H1 (cell line): ENCODE measurements at regions not wholly inside any gene's neighbourhood (a gene's known extent, or its start where the extent isn't known, plus 50 kb on each side); places are given as distances from the start of the nearest gene placed in this dataset.

Source experiments
- CTCF ChIA-PET: fragments of 300-600 bp; sonication (Branson Sonifier 250); formaldehyde crosslinking; loops from one replicate; lab custom pipeline; 2021; ENCODE audit not compliant: partially characterized antibody; lab: Charles Lee
- POLR2A ChIA-PET: fragments of 300-600 bp; sonication (Branson Sonifier 250); formaldehyde crosslinking; loops from one replicate; lab custom pipeline; 2021; ENCODE audit warnings: inconsistent platforms; ENCODE audit not compliant: partially characterized antibody; lab: Charles Lee
- DNase-seq, 2 experiments: peaks; one replicate each; pipeline versions ENCODE4 v3.0.0 to v3.0.0-alpha.2; 2010 to 2022; ENCODE audit warnings: low spot score in 2 of 2, low read depth in 1 of 2, mixed read lengths in 1 of 2
- FAIRE-seq: peaks from 2 replicates; lab custom pipeline; 2011; peaks lifted over from hg19 to GRCh38; lab: Jason Lieb, UNC
- H2AFZ ChIP-seq: 2 replicates; pipeline ENCODE4 v1.8.1; 2012; ENCODE audit warnings: low read length, inconsistent platforms
- H2AK5ac ChIP-seq: 2 replicates; pipeline ENCODE4 v1.6.1; 2013; ENCODE audit warnings: low read depth, low read length
- H2BK120ac ChIP-seq: replicated peaks from 2 replicates; pipeline ENCODE3; 2013; ENCODE audit warnings: low read depth, low read length, inconsistent platforms
- H2BK12ac ChIP-seq: 2 replicates; pipeline ENCODE4 v1.6.1; 2013; ENCODE audit warnings: low read depth, low read length
- H2BK15ac ChIP-seq: 2 replicates; pipeline ENCODE4 v1.6.1; 2013; ENCODE audit warnings: low read length
- H2BK20ac ChIP-seq: 2 replicates; pipeline ENCODE4 v1.6.1; 2013; ENCODE audit warnings: low read length
- H2BK5ac ChIP-seq: 2 replicates; pipeline ENCODE4 v1.6.1; 2013; ENCODE audit warnings: low read depth, low read length
- H3K14ac ChIP-seq: 2 replicates; pipeline ENCODE4 v1.6.1; 2013; ENCODE audit warnings: inconsistent platforms; ENCODE audit not compliant: insufficient read length
- H3K18ac ChIP-seq: 2 replicates; pipeline ENCODE4 v1.6.1; 2013; ENCODE audit warnings: low read length; ENCODE audit errors: extremely low read depth
- H3K23ac ChIP-seq: 2 replicates; pipeline ENCODE4 v1.6.1; 2013; ENCODE audit warnings: inconsistent platforms; ENCODE audit not compliant: insufficient read length
- H3K23me2 ChIP-seq: 2 replicates; pipeline ENCODE4 v1.6.1; 2013; ENCODE audit warnings: low read depth, low read length
- H3K27ac ChIP-seq: 2 replicates; pipeline ENCODE4 v1.6.1; 2011; ENCODE audit warnings: low read depth, low read length, inconsistent platforms
- H3K27me3 ChIP-seq, 4 experiments: replicated peaks in 1 of 4; 1 replicate in 1 of 4; 2 replicates in 3 of 4; pipeline versions ENCODE4 v1.6.1 to v1.8.1; 2011 to 2013; ENCODE audit warnings: low read length in 3 of 4, mild to moderate bottlenecking in 3 of 4, inconsistent platforms in 2 of 4, mixed read lengths in 2 of 4, moderate library complexity in 1 of 4; ENCODE audit not compliant: control insufficient read depth in 3 of 4, insufficient read depth in 3 of 4; ENCODE audit errors: extremely low read depth in 1 of 4
- H3K36me3 ChIP-seq, 4 experiments: 2 replicates each; pipeline versions ENCODE4 v1.6.1 to v1.8.1; 2011 to 2013; ENCODE audit warnings: mild to moderate bottlenecking in 4 of 4, low read length in 3 of 4, moderate library complexity in 2 of 4, control low read depth in 1 of 4, inconsistent platforms in 1 of 4; ENCODE audit not compliant: insufficient read depth in 4 of 4, control insufficient read depth in 2 of 4
- H3K4ac ChIP-seq: replicated peaks from 2 replicates; pipeline ENCODE3; 2013; ENCODE audit warnings: low read length, low read depth, mixed read lengths, inconsistent platforms; ENCODE audit not compliant: insufficient read length
- H3K4me1 ChIP-seq, 4 experiments: replicated peaks in 1 of 4; 1 replicate in 1 of 4; 2 replicates in 3 of 4; pipeline versions ENCODE4 v1.6.1 to v1.8.1; 2011 to 2013; ENCODE audit warnings: low read length in 3 of 4, inconsistent platforms in 2 of 4, mixed read lengths in 1 of 4; ENCODE audit not compliant: insufficient read depth in 4 of 4, control insufficient read depth in 3 of 4
- H3K4me2 ChIP-seq, 2 experiments: 2 replicates each; pipeline versions ENCODE4 v1.6.1 to v1.8.1; 2011 to 2013; ENCODE audit warnings: low read depth in 2 of 2, low read length in 2 of 2, control low read depth in 1 of 2, inconsistent platforms in 1 of 2, mild to moderate bottlenecking in 1 of 2; ENCODE audit not compliant: insufficient read depth in 1 of 2
- H3K4me3 ChIP-seq, 4 experiments: fragments of 200-600, 300-600 bp in 1 of 4; sonication (generic), shearing (Covaris generic), sonication (Bioruptor Twin) in 1 of 4; 2 replicates each; pipeline versions ENCODE4 v1.5.1 to v1.8.1; 2011 to 2016; ENCODE audit warnings: low read length in 4 of 4, low read depth in 3 of 4, control low read depth in 2 of 4, inconsistent platforms in 2 of 4, mild to moderate bottlenecking in 2 of 4, mixed read lengths in 1 of 4, moderate library complexity in 1 of 4; ENCODE audit not compliant: insufficient read depth in 2 of 4; ENCODE audit errors: extremely low read depth in 1 of 4
- H3K56ac ChIP-seq: replicated peaks from 2 replicates; pipeline ENCODE3; 2013; ENCODE audit warnings: low read depth, mild to moderate bottlenecking, mixed read lengths, low read length, inconsistent platforms; ENCODE audit not compliant: insufficient read length
- H3K79me1 ChIP-seq: 2 replicates; pipeline ENCODE4 v1.6.1; 2013; ENCODE audit warnings: low read depth, low read length, control low read depth
- H3K79me2 ChIP-seq, 2 experiments: 2 replicates each; pipeline versions ENCODE4 v1.6.1 to v1.8.1; 2012 to 2013; ENCODE audit warnings: low read length in 2 of 2, mild to moderate bottlenecking in 2 of 2, inconsistent platforms in 1 of 2; ENCODE audit not compliant: insufficient read depth in 2 of 2, control insufficient read depth in 1 of 2
- H3K9ac ChIP-seq, 4 experiments: replicated peaks in 1 of 4; 1 replicate in 1 of 4; 2 replicates in 3 of 4; pipeline versions ENCODE4 v1.6.1 to v1.8.1; 2011 to 2013; ENCODE audit warnings: low read depth in 3 of 4, low read length in 3 of 4, control low read depth in 2 of 4, mild to moderate bottlenecking in 2 of 4, moderate library complexity in 2 of 4, inconsistent platforms in 1 of 4; ENCODE audit errors: extremely low read depth in 1 of 4
- H3K9me3 ChIP-seq, 2 experiments: 2 replicates each; pipeline versions ENCODE4 v1.6.1 to v1.8.1; 2012 to 2013; ENCODE audit warnings: mild to moderate bottlenecking in 2 of 2, moderate library complexity in 2 of 2, control low read depth in 1 of 2, inconsistent platforms in 1 of 2, low read depth in 1 of 2, low read length in 1 of 2, mixed read lengths in 1 of 2; ENCODE audit not compliant: insufficient read depth in 2 of 2
- H4K20me1 ChIP-seq, 2 experiments: replicated peaks in 1 of 2; 2 replicates each; pipeline versions ENCODE3 to v1.8.1; 2011 to 2013; ENCODE audit warnings: inconsistent platforms in 2 of 2, low read length in 2 of 2, mild to moderate bottlenecking in 1 of 2; ENCODE audit not compliant: insufficient read depth in 2 of 2, control insufficient read depth in 1 of 2
- H4K5ac ChIP-seq: 2 replicates; pipeline ENCODE4 v1.6.1; 2013; ENCODE audit warnings: low read length, low read depth, mixed read lengths, inconsistent platforms; ENCODE audit not compliant: insufficient read length
- H4K8ac ChIP-seq: 2 replicates; pipeline ENCODE4 v1.8.0; 2013; ENCODE audit warnings: mild to moderate bottlenecking, moderate library complexity, low read length, inconsistent platforms; ENCODE audit not compliant: insufficient read depth; ENCODE audit errors: extremely low read depth
- H4K91ac ChIP-seq: replicated peaks from 2 replicates; pipeline ENCODE3; 2013; ENCODE audit warnings: low read length, mixed read lengths, inconsistent platforms; ENCODE audit not compliant: insufficient read length
- BRCA1 ChIP-seq: IDR thresholded peaks from 2 replicates; pipeline ENCODE4 v1.6.1; 2012; ENCODE audit warnings: low read depth, low read length, improper control_type of control experiment
- GTF2F1 ChIP-seq: IDR thresholded peaks from 2 replicates; pipeline ENCODE4 v1.6.1; 2012; ENCODE audit warnings: low read depth, low read length, improper control_type of control experiment, borderline replicate concordance
- KDM1A ChIP-seq: fragments of 200-600, 300-600 bp; sonication (generic); IDR thresholded peaks from 2 replicates; pipeline ENCODE4 v1.7.1; 2016; ENCODE audit warnings: mild to moderate bottlenecking, low read length, borderline replicate concordance
- KDM5A ChIP-seq: fragments of 200-600 bp; IDR thresholded peaks from 2 replicates; pipeline ENCODE4 v1.7.1; 2012; ENCODE audit warnings: mild to moderate bottlenecking, low read length, inconsistent platforms, mixed read lengths
- MAX ChIP-seq: IDR thresholded peaks from 2 replicates; pipeline ENCODE4 v1.6.1; 2012; ENCODE audit warnings: inconsistent platforms
- POLR2A ChIP-seq, 2 experiments: IDR thresholded peaks; 1 replicate in 1 of 2; 2 replicates in 1 of 2; pipeline ENCODE4 v1.6.1; 2011; ENCODE audit warnings: low read depth in 2 of 2, low read length in 2 of 2, mild to moderate bottlenecking in 2 of 2; ENCODE audit errors: control extremely low read depth in 1 of 2
- POLR2AphosphoS5 ChIP-seq: IDR thresholded peaks from 2 replicates; pipeline ENCODE4 v1.6.1; 2011; ENCODE audit warnings: low read depth, low read length
- WGBS, 2 experiments: shearing (Covaris generic) in 1 of 2; methylation state at CpG; one replicate each; pipeline versions ENCODE4 v1.1.6 to v1.1.7; 2013 to 2015; ENCODE audit warnings: low lambda C conversion rate in 2 of 2, mixed read lengths in 2 of 2, inconsistent platforms in 1 of 2, low coverage in 1 of 2, missing lambda C conversion rate in 1 of 2; ENCODE audit not compliant: insufficient replicate concordance in 2 of 2, insufficient coverage in 1 of 2, insufficient read length in 1 of 2; ENCODE audit errors: extremely low coverage in 1 of 2, missing lambda C conversion rate in 1 of 2; 5-methylcytosine and 5-hydroxymethylcytosine counted together

- DNase-seq: no peak
- Histone ChIP-seq H3K4me2 (no peak overlapping the region), H3K23ac (no peak overlapping the region), H2AFZ (no peak overlapping the region), H3K4me3 (no peak overlapping the region)
- WGBS, 2 experiments: 84% methylated on average over 1 of the region's 1 CpG; no CpG with 5 or more reads in 1 of the 2 experiments
- CTCF ChIA-PET: no interaction called here
- TF ChIP-seq POLR2A (IDR thresholded peaks at IDR 0.05; ENCODE audit: control extremely low read depth in 1 of 2, low read depth in 2 of 2, low read length in 2 of 2): no peak
- TF ChIP-seq GTF2F1: no peak
- no peak for TF ChIP-seq BRCA1
- no peak for TF ChIP-seq KDM1A
- TF ChIP-seq MAX: no peak
- no peak for TF ChIP-seq POLR2AphosphoS5
- no peak for TF ChIP-seq KDM5A
- TF ChIP-seq, all 59 proteins: peak for 0
- POLR2A ChIA-PET: no interaction called here
- Histone ChIP-seq H3K4me1 (no peaks in the 10 kb centered on the region), H4K5ac (no peak overlapping the region), H2AK5ac (no peak overlapping the region), H3K56ac (no peak overlapping the region), H2BK20ac (no peak overlapping the region), H3K4ac (no peak overlapping the region), H2BK5ac (no peak overlapping the region), H4K8ac (no peak overlapping the region), H3K79me2 (no peaks in the 10 kb centered on the region), H3K79me1 (no peaks in the 10 kb centered on the region), H3K18ac (no peak overlapping the region), H3K9me3 (no peaks in the 10 kb centered on the region), H3K23me2 (no peaks in the 10 kb centered on the region), H3K9ac (no peak overlapping the region), H2BK12ac (no peak overlapping the region), H3K27me3 (no peaks in the 10 kb centered on the region), H4K20me1 (no peaks in the 10 kb centered on the region), H2BK120ac (no peak overlapping the region), H3K27ac (no peak overlapping the region), H4K91ac (no peak overlapping the region), H3K14ac (no peak overlapping the region), H2BK15ac (no peak overlapping the region), H3K36me3 (no peaks in the 10 kb centered on the region)
- FAIRE-seq: no peak
These were observed 359.6 kb downstream of the MEIS1 start for GRCh38 chr2:66794551-66794950.
